Cardiac fibroblast (primary cell): ENCODE measurements at regions not wholly inside any gene's neighbourhood (a gene's known extent, or its start where the extent isn't known, plus 50 kb on each side); places are given as distances from the start of the nearest gene placed in this dataset.
A peak's percentile ranks its signal among the peaks of the same experiment; 100 is the strongest.

Experiments
- DNase-seq, 2 donors: peaks; one replicate each; pipeline versions ENCODE4 v3.0.0 to v3.0.0-alpha.2; 2010; ENCODE audit warnings: low read depth in 2 of 2
- H3K4me3 ChIP-seq, 2 donors: replicated peaks in 1 of 2; 1 replicate in 1 of 2; 2 replicates in 1 of 2; pipeline ENCODE4 v1.5.1; 2011; ENCODE audit warnings: low read depth in 2 of 2, low read length in 2 of 2, mild to moderate bottlenecking in 2 of 2, moderate library complexity in 1 of 2
- TF ChIP-seq, protein P1 (sequence below): IDR thresholded peaks from one replicate; pipeline ENCODE4 v1.5.1; 2011; ENCODE audit warnings: low read depth, mild to moderate bottlenecking, low read length, inconsistent platforms

- H3K4me3 ChIP-seq, result no peak overlapping the region
- no peak for DNase-seq
- TF ChIP-seq, protein P1, sequence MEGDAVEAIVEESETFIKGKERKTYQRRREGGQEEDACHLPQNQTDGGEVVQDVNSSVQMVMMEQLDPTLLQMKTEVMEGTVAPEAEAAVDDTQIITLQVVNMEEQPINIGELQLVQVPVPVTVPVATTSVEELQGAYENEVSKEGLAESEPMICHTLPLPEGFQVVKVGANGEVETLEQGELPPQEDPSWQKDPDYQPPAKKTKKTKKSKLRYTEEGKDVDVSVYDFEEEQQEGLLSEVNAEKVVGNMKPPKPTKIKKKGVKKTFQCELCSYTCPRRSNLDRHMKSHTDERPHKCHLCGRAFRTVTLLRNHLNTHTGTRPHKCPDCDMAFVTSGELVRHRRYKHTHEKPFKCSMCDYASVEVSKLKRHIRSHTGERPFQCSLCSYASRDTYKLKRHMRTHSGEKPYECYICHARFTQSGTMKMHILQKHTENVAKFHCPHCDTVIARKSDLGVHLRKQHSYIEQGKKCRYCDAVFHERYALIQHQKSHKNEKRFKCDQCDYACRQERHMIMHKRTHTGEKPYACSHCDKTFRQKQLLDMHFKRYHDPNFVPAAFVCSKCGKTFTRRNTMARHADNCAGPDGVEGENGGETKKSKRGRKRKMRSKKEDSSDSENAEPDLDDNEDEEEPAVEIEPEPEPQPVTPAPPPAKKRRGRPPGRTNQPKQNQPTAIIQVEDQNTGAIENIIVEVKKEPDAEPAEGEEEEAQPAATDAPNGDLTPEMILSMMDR, result no peak
Observed at GRCh38 chr2:188118431-188118830, 173.2 kb upstream of the GULP1 start.

- TF ChIP-seq, protein P1, result no peak
- no peak for DNase-seq
- H3K4me3 ChIP-seq, result no peak overlapping the region
Observed at GRCh38 chr2:188119112-188119838, 172.4 kb upstream of the GULP1 start.

DNA sequence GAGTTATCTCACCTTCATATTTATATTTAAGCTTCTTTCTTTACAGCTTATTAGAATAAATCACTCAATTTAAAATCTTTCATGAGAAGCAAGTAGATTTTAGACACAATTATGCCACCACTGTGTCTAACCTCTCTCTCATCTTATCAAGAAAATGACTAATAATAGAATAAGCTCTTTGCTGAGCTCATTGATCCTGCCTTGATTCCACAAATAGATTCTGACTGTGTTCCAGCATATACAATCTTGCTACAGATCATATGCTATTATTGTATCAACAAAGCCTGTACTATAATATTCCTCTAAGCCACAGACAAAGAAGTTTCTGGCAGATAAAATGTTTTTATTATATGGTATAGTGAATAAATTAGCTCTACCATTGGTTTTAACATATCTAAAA lies 168.7 kb upstream of the GULP1 start:
- TF ChIP-seq, protein P1, result no peak
- H3K4me3 ChIP-seq, result no peak overlapping the region
- DNase-seq, result no peak

DNA sequence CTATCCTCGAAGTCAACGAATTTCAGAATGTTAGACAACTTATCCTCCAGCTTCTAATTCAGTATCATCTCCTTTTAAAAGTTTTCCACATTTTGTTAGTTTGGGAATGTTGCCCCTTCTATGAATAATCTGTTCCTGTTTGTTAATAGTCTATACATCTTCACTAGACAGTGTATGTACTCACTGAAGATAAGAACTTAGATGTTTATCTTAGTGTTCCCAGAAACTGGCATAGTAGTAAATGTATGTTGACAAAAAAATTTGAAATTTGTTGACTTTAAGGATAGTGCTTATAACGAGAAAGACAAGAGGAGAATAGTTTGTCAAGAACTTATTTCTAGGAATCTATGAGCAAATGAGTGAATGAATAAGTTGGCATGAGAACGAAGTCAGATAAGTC lies 162.0 kb upstream of the GULP1 start:
- TF ChIP-seq, protein P1, result no peak
- DNase-seq, result no peak

GRCh38 chr2:188130317-188130716 lies 161.4 kb upstream of the GULP1 start:
- TF ChIP-seq, protein P1, result no peak
- H3K4me3 ChIP-seq, result no peak overlapping the region
- no peak for DNase-seq

More for the DNA sequence above, 162.0 kb upstream of the GULP1 start:
- H3K4me3 ChIP-seq, result no peak overlapping the region

DNA sequence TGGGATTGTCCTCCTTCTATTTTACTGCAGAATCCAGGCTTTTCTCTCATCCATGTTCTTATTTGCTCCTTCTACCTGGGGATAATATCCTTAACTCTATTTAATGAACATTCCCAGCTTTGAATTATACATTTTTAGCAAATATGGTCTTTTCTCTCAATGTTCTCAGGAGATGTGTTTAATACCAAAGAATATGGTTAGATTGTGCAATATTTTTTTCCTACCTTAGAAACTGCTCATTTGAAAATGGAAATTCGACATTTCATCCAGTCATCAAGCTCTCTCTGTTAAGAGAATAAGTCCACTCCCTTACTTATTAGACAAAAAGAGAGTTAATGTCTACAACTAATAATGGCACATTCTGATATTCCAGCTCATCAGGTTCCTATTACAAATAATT lies 160.4 kb upstream of the GULP1 start:
- DNase-seq, result no peak
- TF ChIP-seq, protein P1, result no peak
- no peak overlapping the region for H3K4me3 ChIP-seq

GRCh38 chr2:188132385-188132784 lies 159.3 kb upstream of the GULP1 start:
- TF ChIP-seq, protein P1, result no peak
- no peak overlapping the region for H3K4me3 ChIP-seq
- peak; percentile 24 to 52 for DNase-seq
